ENCODE measurements at regions not wholly inside any gene's neighbourhood (a gene's known extent, or its start where the extent isn't known, plus 50 kb on each side); places are given as distances from the start of the nearest gene placed in this dataset.

- CTCF ChIA-PET: no interaction called here
- H3K4me1 Mint-ChIP-seq: no peaks in the 10 kb centered on the region
- POLR2A ChIA-PET: no interaction called here
- peaks cover 28% of the 10 kb centered on the region for H3K9me3 Mint-ChIP-seq
- no peak overlapping the region for H3K4me3 Mint-ChIP-seq
- no peaks in the 10 kb centered on the region for H3K27me3 Mint-ChIP-seq
- DNase-seq: no peak
- H3K27ac Mint-ChIP-seq: no peak overlapping the region
- no peaks in the 10 kb centered on the region for H3K36me3 Mint-ChIP-seq (ENCODE audit: low read depth)
Observed at GRCh38 chr21:21605521-21605920, 607.3 kb downstream of the NCAM2 start.

DNA sequence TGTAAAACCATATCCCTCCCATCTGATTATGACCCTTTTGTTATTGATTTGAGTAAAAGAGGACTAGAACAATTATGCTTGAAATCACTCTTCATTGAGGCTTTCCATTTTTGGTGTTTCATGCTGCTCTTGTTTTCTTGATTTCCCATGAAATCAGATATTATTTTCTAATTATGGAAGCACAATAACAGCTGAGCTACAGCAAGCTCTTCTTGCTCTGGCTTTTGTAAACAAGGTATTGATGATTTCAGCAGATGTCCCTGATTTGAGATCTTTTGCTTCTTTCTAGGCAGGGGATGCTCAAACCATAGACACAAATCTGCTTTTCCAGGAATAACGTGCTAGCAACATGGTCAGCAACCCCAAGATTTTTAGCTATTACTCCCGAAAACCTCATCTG lies 607.8 kb downstream of the NCAM2 start:
- POLR2A ChIA-PET: no interaction called here
- no peaks in the 10 kb centered on the region for H3K27me3 Mint-ChIP-seq
- no peak for DNase-seq
- H3K4me3 Mint-ChIP-seq: no peak overlapping the region
- H3K9me3 Mint-ChIP-seq: peaks cover 27% of the 10 kb centered on the region
- no peaks in the 10 kb centered on the region for H3K36me3 Mint-ChIP-seq (ENCODE audit: low read depth)
- CTCF ChIA-PET: no interaction called here
- no peaks in the 10 kb centered on the region for H3K4me1 Mint-ChIP-seq
- no peak overlapping the region for H3K27ac Mint-ChIP-seq

DNA sequence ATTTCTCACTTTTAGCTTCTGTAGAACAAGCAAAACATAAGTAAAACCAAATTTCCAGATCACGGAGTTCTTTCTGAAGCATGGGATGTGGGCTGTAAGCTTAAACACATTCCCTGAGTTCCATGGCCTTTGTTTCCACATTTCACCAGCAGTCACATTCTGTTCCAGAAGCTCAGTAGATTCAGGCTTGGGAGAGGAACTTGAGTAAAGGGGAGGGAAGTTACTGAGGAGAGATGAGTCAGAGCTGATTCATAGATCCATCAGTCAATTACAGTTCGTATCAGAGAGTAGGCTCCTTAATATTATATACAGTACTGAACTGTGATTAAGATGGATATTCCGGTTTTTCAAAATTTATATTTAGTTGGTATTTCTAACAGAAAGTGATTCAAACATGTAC lies 614.3 kb downstream of the NCAM2 start:
- H3K27me3 Mint-ChIP-seq: no peaks in the 10 kb centered on the region

DNA sequence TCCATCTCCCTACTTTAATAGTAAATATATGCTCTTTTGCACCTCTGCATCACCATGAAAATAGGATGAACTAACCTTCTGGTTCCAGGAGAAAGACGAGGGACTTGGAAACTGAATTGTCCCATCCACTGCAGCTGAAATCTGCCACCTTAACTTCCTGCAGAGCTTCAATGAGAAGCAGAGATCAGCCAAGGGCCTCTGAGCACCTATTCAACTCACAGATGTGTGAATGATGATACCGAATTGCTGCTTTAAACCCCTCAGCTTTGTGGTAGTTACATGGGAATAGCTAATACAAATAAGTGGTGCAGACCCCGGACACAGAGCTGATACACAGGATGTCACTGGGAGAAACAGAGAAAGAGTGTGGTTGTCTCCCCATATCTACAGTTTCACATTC lies 616.8 kb downstream of the NCAM2 start:
- ChIA-PET CTCF (no interaction called here), POLR2A (no interaction called here)
- H3K27ac Mint-ChIP-seq: no peak overlapping the region
- no peak for DNase-seq
- H3K4me3 Mint-ChIP-seq: no peak overlapping the region
- H3K4me1 Mint-ChIP-seq: no peaks in the 10 kb centered on the region
- H3K27me3 Mint-ChIP-seq: no peaks in the 10 kb centered on the region
- no peaks in the 10 kb centered on the region for H3K36me3 Mint-ChIP-seq (ENCODE audit: low read depth)
- peaks cover 9% of the 10 kb centered on the region for H3K9me3 Mint-ChIP-seq

More for the DNA sequence above, 614.3 kb downstream of the NCAM2 start:
- Mint-ChIP-seq H3K4me1 (no peaks in the 10 kb centered on the region), H3K9me3 (peaks cover 17% of the 10 kb centered on the region), H3K36me3 (ENCODE audit: low read depth) (no peaks in the 10 kb centered on the region), H3K4me3 (no peak overlapping the region), H3K27ac (no peak overlapping the region)
- DNase-seq: no peak
- ChIA-PET CTCF (no interaction called here), POLR2A (no interaction called here)

- DNase-seq: no peak
- Mint-ChIP-seq H3K27me3 (no peaks in the 10 kb centered on the region), H3K4me3 (no peak overlapping the region), H3K9me3 (peaks cover 3% of the 10 kb centered on the region), H3K36me3 (ENCODE audit: low read depth) (no peaks in the 10 kb centered on the region), H3K4me1 (no peaks in the 10 kb centered on the region), H3K27ac (no peak overlapping the region)
- CTCF ChIA-PET: no interaction called here
- POLR2A ChIA-PET: no interaction called here
Observed at GRCh38 chr21:21622460-21623234, 624.4 kb downstream of the NCAM2 start.

DNA sequence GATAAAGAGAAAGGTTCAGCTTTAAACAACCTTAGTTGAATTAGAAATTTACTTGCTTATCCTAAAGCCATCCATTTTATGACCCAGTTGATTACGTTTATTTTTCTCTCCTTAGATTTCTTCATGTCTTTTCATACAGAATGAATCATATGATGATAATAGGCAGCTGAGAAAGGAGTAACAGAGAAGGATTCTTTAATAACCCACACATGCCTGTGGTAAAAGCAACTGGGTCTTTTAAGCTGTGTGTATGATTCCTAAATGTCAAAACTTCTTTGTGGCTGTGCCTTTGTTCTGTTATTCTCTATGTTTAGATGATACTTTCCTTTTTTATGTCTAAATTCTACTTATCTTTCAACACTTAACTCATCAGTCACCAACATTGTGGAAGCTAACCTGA lies 626.5 kb downstream of the NCAM2 start:
- Mint-ChIP-seq H3K9me3 (peaks cover 3% of the 10 kb centered on the region), H3K4me3 (no peak overlapping the region), H3K36me3 (ENCODE audit: low read depth) (no peaks in the 10 kb centered on the region), H3K4me1 (no peaks in the 10 kb centered on the region), H3K27ac (no peak overlapping the region), H3K27me3 (no peaks in the 10 kb centered on the region)
- ChIA-PET POLR2A (no interaction called here), CTCF (no interaction called here)
- DNase-seq: no peak

- H3K27ac Mint-ChIP-seq: no peak overlapping the region
- H3K27me3 Mint-ChIP-seq: no peaks in the 10 kb centered on the region
Observed at GRCh38 chr21:21631961-21632360, 633.8 kb downstream of the NCAM2 start.

GRCh38 chr21:21632926-21633325 lies 634.7 kb downstream of the NCAM2 start:
- H3K4me1 Mint-ChIP-seq: no peaks in the 10 kb centered on the region
- H3K4me3 Mint-ChIP-seq: no peak overlapping the region
- CTCF ChIA-PET: no interaction called here
- H3K36me3 Mint-ChIP-seq (ENCODE audit: low read depth): no peaks in the 10 kb centered on the region
- no peak overlapping the region for H3K27ac Mint-ChIP-seq
- peaks cover 14% of the 10 kb centered on the region for H3K9me3 Mint-ChIP-seq
- POLR2A ChIA-PET: no interaction called here
- H3K27me3 Mint-ChIP-seq: no peaks in the 10 kb centered on the region
- DNase-seq: no peak

More at GRCh38 chr21:21631961-21632360, 633.8 kb downstream of the NCAM2 start:
- no peaks in the 10 kb centered on the region for H3K36me3 Mint-ChIP-seq (ENCODE audit: low read depth)
- no peak for DNase-seq
- H3K9me3 Mint-ChIP-seq: peaks cover 16% of the 10 kb centered on the region
- POLR2A ChIA-PET: no interaction called here
- CTCF ChIA-PET: no interaction called here
- no peaks in the 10 kb centered on the region for H3K4me1 Mint-ChIP-seq
- no peak overlapping the region for H3K4me3 Mint-ChIP-seq

DNA sequence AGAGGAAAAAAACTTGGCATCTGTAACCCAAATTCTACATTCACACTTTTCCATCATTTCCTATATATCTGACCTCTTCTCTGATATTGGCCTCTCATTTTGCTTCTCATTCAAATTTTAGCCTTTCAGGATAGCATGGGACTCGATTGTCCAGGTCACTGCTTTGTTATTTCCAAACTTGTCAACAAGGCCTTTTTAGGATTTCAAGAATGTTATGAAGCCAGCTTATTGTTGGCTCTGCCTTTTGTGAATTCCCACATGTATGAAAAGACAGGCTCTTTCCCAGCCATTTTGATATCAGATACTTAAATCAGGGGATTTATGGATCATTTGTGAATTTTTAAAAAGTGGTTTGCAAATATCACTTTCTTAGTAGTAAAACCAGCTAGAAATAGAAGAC lies 663.5 kb downstream of the NCAM2 start:
- peaks cover 25% of the 10 kb centered on the region for H3K9me3 Mint-ChIP-seq
- DNase-seq: no peak

GRCh38 chr21:21662776-21663175 lies 664.6 kb downstream of the NCAM2 start:
- ChIA-PET POLR2A (no interaction called here), CTCF (no interaction called here)
- Mint-ChIP-seq H3K27ac (no peak overlapping the region), H3K36me3 (ENCODE audit: low read depth) (no peaks in the 10 kb centered on the region), H3K9me3 (peaks cover 25% of the 10 kb centered on the region), H3K4me1 (no peaks in the 10 kb centered on the region), H3K27me3 (no peaks in the 10 kb centered on the region), H3K4me3 (no peak overlapping the region)
- DNase-seq: no peak

More for the DNA sequence above, 663.5 kb downstream of the NCAM2 start:
- H3K27me3 Mint-ChIP-seq: no peaks in the 10 kb centered on the region
- no peak overlapping the region for H3K27ac Mint-ChIP-seq
- ChIA-PET POLR2A (no interaction called here), CTCF (no interaction called here)
- no peak overlapping the region for H3K4me3 Mint-ChIP-seq
- no peaks in the 10 kb centered on the region for H3K36me3 Mint-ChIP-seq (ENCODE audit: low read depth)
- no peaks in the 10 kb centered on the region for H3K4me1 Mint-ChIP-seq

DNA sequence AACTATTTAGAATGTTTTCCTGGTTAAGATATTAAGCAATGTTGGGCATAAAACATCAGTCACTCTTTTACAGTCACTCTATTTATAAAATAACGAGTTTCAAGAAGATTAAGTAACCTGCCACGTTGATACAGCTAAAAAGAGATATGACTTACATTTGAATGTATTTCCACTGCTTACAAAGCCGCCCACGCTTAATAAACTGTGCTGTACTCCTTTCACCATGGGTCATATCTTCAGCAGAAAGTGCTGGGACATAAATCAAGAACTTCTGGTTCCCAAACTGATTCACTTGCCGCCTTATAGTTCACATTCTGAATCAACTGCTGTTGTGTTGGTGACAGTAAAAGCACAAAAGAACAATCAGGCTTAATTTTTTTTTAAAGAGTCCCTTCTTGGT lies 666.7 kb downstream of the NCAM2 start:
- POLR2A ChIA-PET: no interaction called here
- no peaks in the 10 kb centered on the region for H3K36me3 Mint-ChIP-seq (ENCODE audit: low read depth)
- H3K27me3 Mint-ChIP-seq: no peaks in the 10 kb centered on the region
- no peak overlapping the region for H3K27ac Mint-ChIP-seq
- no peak overlapping the region for H3K4me3 Mint-ChIP-seq
- no peaks in the 10 kb centered on the region for H3K4me1 Mint-ChIP-seq
- peaks cover 21% of the 10 kb centered on the region for H3K9me3 Mint-ChIP-seq
- CTCF ChIA-PET: no interaction called here
- DNase-seq: no peak

DNA sequence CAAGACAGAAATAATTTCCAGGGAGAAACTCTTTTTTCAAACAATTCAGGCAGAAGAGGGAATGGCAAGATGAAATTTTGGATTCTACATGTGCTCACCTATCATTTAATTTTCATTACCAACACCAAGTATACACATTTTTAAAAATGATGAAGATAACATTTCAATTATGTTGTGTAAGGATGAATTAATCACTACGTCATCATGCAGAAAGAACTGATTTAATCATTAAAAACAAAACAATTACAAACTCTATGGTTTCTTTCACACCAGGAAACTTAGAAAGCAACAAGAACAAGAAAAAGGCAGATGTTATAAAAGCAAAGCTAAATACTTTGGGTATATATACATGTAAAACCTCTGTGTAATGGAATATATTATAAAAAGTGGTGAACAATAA lies 668.5 kb downstream of the NCAM2 start:
- no peaks in the 10 kb centered on the region for H3K27me3 Mint-ChIP-seq
- peaks cover 17% of the 10 kb centered on the region for H3K9me3 Mint-ChIP-seq
- DNase-seq: no peak
- H3K4me3 Mint-ChIP-seq: no peak overlapping the region
- H3K4me1 Mint-ChIP-seq: no peaks in the 10 kb centered on the region
- no peaks in the 10 kb centered on the region for H3K36me3 Mint-ChIP-seq (ENCODE audit: low read depth)
- H3K27ac Mint-ChIP-seq: no peak overlapping the region
- ChIA-PET POLR2A (no interaction called here), CTCF (no interaction called here)

- H3K27me3 Mint-ChIP-seq: no peaks in the 10 kb centered on the region
- H3K4me1 Mint-ChIP-seq: no peaks in the 10 kb centered on the region
- H3K9me3 Mint-ChIP-seq: peaks cover 17% of the 10 kb centered on the region
- H3K36me3 Mint-ChIP-seq (ENCODE audit: low read depth): no peaks in the 10 kb centered on the region
- no peak overlapping the region for H3K4me3 Mint-ChIP-seq
- no peak for DNase-seq
- ChIA-PET CTCF (no interaction called here), POLR2A (no interaction called here)
- no peak overlapping the region for H3K27ac Mint-ChIP-seq
Observed at GRCh38 chr21:21668198-21668597, 670.0 kb downstream of the NCAM2 start.

- H3K4me3 Mint-ChIP-seq: no peak overlapping the region
- H3K36me3 Mint-ChIP-seq (ENCODE audit: low read depth): no peaks in the 10 kb centered on the region
- no peaks in the 10 kb centered on the region for H3K4me1 Mint-ChIP-seq
- DNase-seq: no peak
- POLR2A ChIA-PET: no interaction called here
- CTCF ChIA-PET: no interaction called here
- no peak overlapping the region for H3K27ac Mint-ChIP-seq
- peaks cover 19% of the 10 kb centered on the region for H3K9me3 Mint-ChIP-seq
- no peaks in the 10 kb centered on the region for H3K27me3 Mint-ChIP-seq
Observed at GRCh38 chr21:21673959-21674358, 675.8 kb downstream of the NCAM2 start.

Measured in activated CD4-positive, alpha-beta memory T cell treated with anti-CD3 and anti-CD28 coated beads, Interleukin-2, amount 10 ng/mL, durations not matched to agents 7 days and 5 days (primary cell).